ENCODE measurements at regions not wholly inside any gene's neighbourhood (a gene's known extent, or its start where the extent isn't known, plus 50 kb on each side); places are given as distances from the start of the nearest gene placed in this dataset.

DNA sequence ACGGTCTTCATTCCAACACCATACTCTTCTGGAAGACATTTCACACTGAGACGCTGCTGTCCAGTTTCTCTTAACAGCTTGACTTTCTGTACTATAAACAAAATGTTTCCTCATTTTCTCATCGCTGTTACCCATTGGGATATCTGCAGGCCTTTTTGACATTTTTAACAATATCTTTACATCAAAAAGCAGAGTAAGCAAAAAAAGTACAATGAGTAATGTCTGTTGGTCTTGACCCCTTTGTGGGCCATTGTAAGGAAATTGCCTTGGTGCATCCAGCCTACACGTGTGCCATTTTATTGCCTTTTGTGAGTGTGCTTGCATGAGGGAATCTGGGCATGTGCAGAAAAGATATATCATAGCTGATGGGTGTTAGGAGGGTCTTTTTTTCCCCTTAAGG lies 129.1 kb upstream of the MANEA start:
- intact Hi-C loops (cut with DNase I): no loop called here
- no peak overlapping the region for H3K27ac ChIP-seq
- H3K4me1 ChIP-seq (replicated peaks): no peaks in the 10 kb centered on the region
- H3K27me3 ChIP-seq (replicated peaks; ENCODE audit: insufficient read depth): no peaks in the 10 kb centered on the region
- no peak overlapping the region for H3K4me3 ChIP-seq
- TF ChIP-seq POLR2A (IDR thresholded peaks at IDR 0.05): no peak
- no peaks in the 10 kb centered on the region for H3K9me3 ChIP-seq
- WGBS: 80% methylated on average over 4 of the region's 4 CpGs
- no peaks in the 10 kb centered on the region for H3K36me3 ChIP-seq
- DNase-seq (ENCODE audit: low spot score): no peak

GRCh38 chr6:95469511-95469910 lies 107.8 kb upstream of the MANEA start:
- no peaks in the 10 kb centered on the region for H3K36me3 ChIP-seq
- no peak overlapping the region for H3K4me3 ChIP-seq
- WGBS: 70% methylated on average over 2 of the region's 2 CpGs
- H3K27me3 ChIP-seq (replicated peaks; ENCODE audit: insufficient read depth): no peaks in the 10 kb centered on the region
- no peak overlapping the region for H3K27ac ChIP-seq
- intact Hi-C loops (cut with DNase I): no loop called here
- no peak for DNase-seq (ENCODE audit: low spot score)
- no peaks in the 10 kb centered on the region for H3K9me3 ChIP-seq
- no peak for TF ChIP-seq POLR2AphosphoS5 (IDR thresholded peaks at IDR 0.05)
- TF ChIP-seq, protein P1, sequence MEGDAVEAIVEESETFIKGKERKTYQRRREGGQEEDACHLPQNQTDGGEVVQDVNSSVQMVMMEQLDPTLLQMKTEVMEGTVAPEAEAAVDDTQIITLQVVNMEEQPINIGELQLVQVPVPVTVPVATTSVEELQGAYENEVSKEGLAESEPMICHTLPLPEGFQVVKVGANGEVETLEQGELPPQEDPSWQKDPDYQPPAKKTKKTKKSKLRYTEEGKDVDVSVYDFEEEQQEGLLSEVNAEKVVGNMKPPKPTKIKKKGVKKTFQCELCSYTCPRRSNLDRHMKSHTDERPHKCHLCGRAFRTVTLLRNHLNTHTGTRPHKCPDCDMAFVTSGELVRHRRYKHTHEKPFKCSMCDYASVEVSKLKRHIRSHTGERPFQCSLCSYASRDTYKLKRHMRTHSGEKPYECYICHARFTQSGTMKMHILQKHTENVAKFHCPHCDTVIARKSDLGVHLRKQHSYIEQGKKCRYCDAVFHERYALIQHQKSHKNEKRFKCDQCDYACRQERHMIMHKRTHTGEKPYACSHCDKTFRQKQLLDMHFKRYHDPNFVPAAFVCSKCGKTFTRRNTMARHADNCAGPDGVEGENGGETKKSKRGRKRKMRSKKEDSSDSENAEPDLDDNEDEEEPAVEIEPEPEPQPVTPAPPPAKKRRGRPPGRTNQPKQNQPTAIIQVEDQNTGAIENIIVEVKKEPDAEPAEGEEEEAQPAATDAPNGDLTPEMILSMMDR (IDR thresholded peaks at IDR 0.05): no peak
- TF ChIP-seq POLR2A (IDR thresholded peaks at IDR 0.05): no peak
- no peaks in the 10 kb centered on the region for H3K4me1 ChIP-seq (replicated peaks)

GRCh38 chr6:95478941-95479340 lies 98.4 kb upstream of the MANEA start:
- TF ChIP-seq, protein P1 (IDR thresholded peaks at IDR 0.05): no peak
- TF ChIP-seq POLR2AphosphoS5 (IDR thresholded peaks at IDR 0.05) (no peak), POLR2A (IDR thresholded peaks at IDR 0.05) (no peak)

DNA sequence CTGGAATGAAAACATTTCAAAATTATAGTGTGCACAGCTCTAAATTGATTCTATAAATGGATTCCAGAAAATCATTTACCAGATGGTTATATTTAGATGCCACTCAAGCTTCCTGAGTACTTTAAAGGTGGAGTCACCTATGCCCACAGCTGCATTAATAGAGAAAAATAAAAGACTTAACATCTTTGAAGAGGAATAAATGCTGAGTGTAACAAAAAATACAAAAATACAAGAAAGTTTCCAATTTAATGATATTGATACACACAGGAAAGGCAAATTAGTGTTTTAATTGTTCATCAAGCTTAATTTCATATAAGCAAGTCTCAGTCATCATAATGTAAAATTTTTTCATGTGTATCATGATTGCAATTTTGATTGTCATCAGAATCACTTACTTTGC lies 89.5 kb upstream of the MANEA start:
- Histone ChIP-seq H3K9me3 (no peaks in the 10 kb centered on the region), H3K27me3 (replicated peaks; ENCODE audit: insufficient read depth) (no peaks in the 10 kb centered on the region), H3K27ac (no peak overlapping the region), H3K36me3 (no peaks in the 10 kb centered on the region), H3K4me3 (no peak overlapping the region), H3K4me1 (replicated peaks) (no peaks in the 10 kb centered on the region)
- DNase-seq (ENCODE audit: low spot score): no peak
- TF ChIP-seq, protein P1 (IDR thresholded peaks at IDR 0.05): no peak
- TF ChIP-seq POLR2AphosphoS5 (IDR thresholded peaks at IDR 0.05) (no peak), POLR2A (IDR thresholded peaks at IDR 0.05) (no peak)
- intact Hi-C loops (cut with DNase I): no loop called here

More at GRCh38 chr6:95478941-95479340, 98.4 kb upstream of the MANEA start:
- no peak for DNase-seq (ENCODE audit: low spot score)
- intact Hi-C loops (cut with DNase I): no loop called here
- H3K36me3 ChIP-seq: no peaks in the 10 kb centered on the region
- no peak overlapping the region for H3K27ac ChIP-seq
- H3K27me3 ChIP-seq (replicated peaks; ENCODE audit: insufficient read depth): no peaks in the 10 kb centered on the region
- H3K4me3 ChIP-seq: no peak overlapping the region
- H3K4me1 ChIP-seq (replicated peaks): no peaks in the 10 kb centered on the region
- H3K9me3 ChIP-seq: no peaks in the 10 kb centered on the region

- Histone ChIP-seq H3K9me3 (no peaks in the 10 kb centered on the region), H3K4me1 (replicated peaks) (no peaks in the 10 kb centered on the region), H3K36me3 (no peaks in the 10 kb centered on the region), H3K4me3 (no peak overlapping the region), H3K27me3 (replicated peaks; ENCODE audit: insufficient read depth) (no peaks in the 10 kb centered on the region), H3K27ac (no peak overlapping the region)
- intact Hi-C loops (cut with DNase I): no loop called here
- TF ChIP-seq, protein P1 (IDR thresholded peaks at IDR 0.05): no peak
- TF ChIP-seq POLR2AphosphoS5 (IDR thresholded peaks at IDR 0.05) (no peak), POLR2A (IDR thresholded peaks at IDR 0.05) (no peak)
- 18% methylated on average over 3 of the region's 3 CpGs for WGBS
- no peak for DNase-seq (ENCODE audit: low spot score)
These were observed 88.0 kb upstream of the MANEA start for GRCh38 chr6:95489185-95489863.

Measured in prostate gland (tissue), 2 donors.